ENCODE measurements at regions not wholly inside any gene's neighbourhood (a gene's known extent, or its start where the extent isn't known, plus 50 kb on each side); places are given as distances from the start of the nearest gene placed in this dataset.

DNA sequence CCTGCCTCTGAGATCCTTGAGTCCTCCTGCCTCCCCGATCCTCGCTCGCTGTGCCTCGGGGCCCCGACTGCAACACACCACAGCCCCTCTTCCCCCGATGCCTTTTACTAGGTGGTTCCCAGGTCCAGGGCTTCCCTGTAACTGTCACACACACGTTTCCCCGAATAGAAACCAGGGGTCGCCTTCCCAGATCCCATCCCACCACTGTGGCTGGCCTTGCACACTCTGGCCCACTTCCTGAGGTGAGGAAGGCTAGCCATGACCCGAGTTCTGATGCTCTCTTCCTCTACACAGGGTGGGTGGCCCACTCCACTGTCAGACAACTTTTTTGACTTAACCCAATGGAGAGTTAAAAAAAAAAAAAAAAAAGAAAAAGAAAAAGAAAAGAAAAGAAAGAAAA lies 139.6 kb upstream of the ASB18 start:
- no peak overlapping the region for H3K9ac ChIP-seq (ENCODE audit: low read length in 5 of 5)
- H3K4me3 ChIP-seq (ENCODE audit: low read depth in 1 of 5, low read length in 5 of 5): no peak overlapping the region
- H3K36me3 ChIP-seq (ENCODE audit: control insufficient read depth in 5 of 5, insufficient read depth in 5 of 5, low read length in 5 of 5): no peaks in the 10 kb centered on the region
- H3K27me3 ChIP-seq (ENCODE audit: control insufficient read depth in 5 of 5, insufficient read depth in 4 of 5, low read length in 5 of 5): peaks cover 4 to 11% (median 5%) of the 10 kb centered on the region in 5 donors
- H3K9me3 ChIP-seq (ENCODE audit: control insufficient read depth in 5 of 5, low read length in 5 of 5): peaks cover 0 to 8% (median 4%) of the 10 kb centered on the region in 5 donors
- H3K4me1 ChIP-seq (ENCODE audit: control insufficient read depth in 5 of 5, insufficient read depth in 5 of 5, low read length in 5 of 5): no peaks in the 10 kb centered on the region
- H3K27ac ChIP-seq (ENCODE audit: low read depth, low read length): no peak overlapping the region

DNA sequence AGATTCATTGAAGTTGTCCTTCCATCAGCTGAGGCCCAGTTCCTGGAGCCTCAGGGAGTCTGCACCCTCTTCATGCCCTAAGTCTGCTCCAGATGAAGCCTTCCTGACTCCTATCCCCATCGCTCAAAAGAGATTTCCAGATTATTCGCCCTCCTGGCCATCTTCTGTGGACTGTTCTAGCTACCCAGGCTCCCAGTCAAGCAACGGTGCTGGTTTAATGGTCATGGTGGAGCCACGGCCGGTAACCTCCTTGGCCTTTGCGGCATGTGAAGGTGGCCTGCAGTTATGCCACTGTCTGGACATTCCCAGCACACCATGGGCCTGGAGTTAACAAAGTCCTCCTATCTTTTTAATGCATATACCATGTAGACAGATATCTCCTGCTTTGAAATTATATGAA lies 140.1 kb upstream of the ASB18 start:
- Histone ChIP-seq H3K27ac (ENCODE audit: low read depth, low read length) (no peak overlapping the region), H3K36me3 (ENCODE audit: control insufficient read depth in 5 of 5, insufficient read depth in 5 of 5, low read length in 5 of 5) (no peaks in the 10 kb centered on the region), H3K9ac (ENCODE audit: low read length in 5 of 5) (no peak overlapping the region), H3K4me3 (ENCODE audit: low read depth in 1 of 5, low read length in 5 of 5) (no peak overlapping the region), H3K27me3 (ENCODE audit: control insufficient read depth in 5 of 5, insufficient read depth in 4 of 5, low read length in 5 of 5) (peaks cover 4 to 11% (median 5%) of the 10 kb centered on the region in 5 donors), H3K9me3 (ENCODE audit: control insufficient read depth in 5 of 5, low read length in 5 of 5) (peaks cover 0 to 12% (median 9%) of the 10 kb centered on the region in 5 donors), H3K4me1 (ENCODE audit: control insufficient read depth in 5 of 5, insufficient read depth in 5 of 5, low read length in 5 of 5) (no peaks in the 10 kb centered on the region)

DNA sequence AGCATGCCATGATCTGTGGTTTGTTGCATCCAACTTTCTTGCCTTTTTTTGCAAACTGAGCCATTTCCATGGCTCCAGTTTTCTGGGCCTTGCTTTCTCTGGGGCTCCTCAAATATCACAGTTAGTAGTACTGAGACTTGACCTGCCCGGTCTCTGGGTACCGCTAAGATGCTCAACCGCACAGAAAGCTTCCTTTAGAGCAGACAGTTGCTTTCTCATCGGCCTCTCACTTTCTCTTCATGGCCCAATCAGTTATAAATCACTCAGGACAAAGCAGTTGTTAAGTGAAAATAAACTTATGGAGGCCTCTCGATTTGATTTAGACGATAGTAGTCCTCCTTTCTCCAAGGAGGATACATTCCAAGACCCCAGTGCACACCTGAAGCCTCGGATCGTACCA lies 141.2 kb upstream of the ASB18 start:
- Histone ChIP-seq H3K4me1 (ENCODE audit: control insufficient read depth in 5 of 5, insufficient read depth in 5 of 5, low read length in 5 of 5) (no peaks in the 10 kb centered on the region), H3K9me3 (ENCODE audit: control insufficient read depth in 5 of 5, low read length in 5 of 5) (peaks cover 0 to 12% (median 9%) of the 10 kb centered on the region in 5 donors), H3K27me3 (ENCODE audit: control insufficient read depth in 5 of 5, insufficient read depth in 4 of 5, low read length in 5 of 5) (peaks cover 4 to 11% (median 5%) of the 10 kb centered on the region in 5 donors), H3K4me3 (ENCODE audit: low read depth in 1 of 5, low read length in 5 of 5) (no peak overlapping the region), H3K36me3 (ENCODE audit: control insufficient read depth in 5 of 5, insufficient read depth in 5 of 5, low read length in 5 of 5) (no peaks in the 10 kb centered on the region), H3K9ac (ENCODE audit: low read length in 5 of 5) (no peak overlapping the region), H3K27ac (ENCODE audit: low read depth, low read length) (no peak overlapping the region)

DNA sequence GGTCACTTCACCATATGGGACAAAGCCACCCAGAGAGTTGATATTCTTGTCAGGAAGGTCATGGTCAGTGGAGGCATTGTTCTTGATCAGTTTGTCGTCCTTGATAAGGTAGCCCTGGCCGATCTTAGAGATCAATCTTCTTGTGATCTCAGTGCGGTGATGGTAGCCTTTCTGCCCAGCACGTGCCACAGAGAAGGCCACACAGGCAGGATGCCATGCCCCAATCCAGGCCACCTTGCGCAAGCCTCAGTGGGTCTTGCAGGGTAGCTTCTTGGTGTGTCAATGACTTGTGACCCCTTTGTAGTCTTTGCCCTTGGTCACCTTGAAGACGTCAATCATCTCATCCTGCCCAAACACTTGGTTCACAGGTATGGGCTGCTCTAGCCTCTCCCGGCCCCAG lies 143.9 kb upstream of the ASB18 start:
- H3K4me3 ChIP-seq (ENCODE audit: low read depth in 1 of 5, low read length in 5 of 5): no peak overlapping the region
- peaks cover 0 to 12% (median 9%) of the 10 kb centered on the region in 5 donors for H3K9me3 ChIP-seq (ENCODE audit: control insufficient read depth in 5 of 5, low read length in 5 of 5)
- H3K27ac ChIP-seq (ENCODE audit: low read depth, low read length): no peak overlapping the region
- H3K4me1 ChIP-seq (ENCODE audit: control insufficient read depth in 5 of 5, insufficient read depth in 5 of 5, low read length in 5 of 5): no peaks in the 10 kb centered on the region
- H3K27me3 ChIP-seq (ENCODE audit: control insufficient read depth in 5 of 5, insufficient read depth in 4 of 5, low read length in 5 of 5): peaks cover 0 to 5% (median 3%) of the 10 kb centered on the region in 5 donors
- H3K36me3 ChIP-seq (ENCODE audit: control insufficient read depth in 5 of 5, insufficient read depth in 5 of 5, low read length in 5 of 5): no peaks in the 10 kb centered on the region
- H3K9ac ChIP-seq (ENCODE audit: low read length in 5 of 5): no peak overlapping the region

DNA sequence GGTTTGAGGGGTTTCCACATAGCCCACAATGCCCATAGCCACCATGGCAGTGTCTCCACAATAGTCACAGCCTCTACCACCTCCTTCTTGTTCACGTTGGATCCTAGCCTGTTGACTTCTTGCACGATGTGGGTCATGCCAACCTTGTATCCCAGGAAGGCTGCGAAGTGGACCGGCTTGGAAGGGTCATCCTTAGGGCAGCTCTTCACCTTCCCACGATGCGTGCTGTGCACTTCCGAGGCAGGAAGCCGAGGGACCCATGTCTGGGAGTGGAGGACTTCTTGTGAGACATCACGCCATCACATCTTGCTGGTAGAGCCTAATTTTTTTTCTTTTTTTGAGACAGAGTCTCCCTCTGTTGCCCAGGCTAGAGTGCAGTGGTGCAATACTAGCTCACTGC lies 144.6 kb upstream of the ASB18 start:
- H3K4me3 ChIP-seq (ENCODE audit: low read depth in 1 of 5, low read length in 5 of 5): no peak overlapping the region
- no peaks in the 10 kb centered on the region for H3K36me3 ChIP-seq (ENCODE audit: control insufficient read depth in 5 of 5, insufficient read depth in 5 of 5, low read length in 5 of 5)
- H3K9ac ChIP-seq (ENCODE audit: low read length in 5 of 5): no peak overlapping the region
- peaks cover 0 to 12% (median 9%) of the 10 kb centered on the region in 5 donors for H3K9me3 ChIP-seq (ENCODE audit: control insufficient read depth in 5 of 5, low read length in 5 of 5)
- H3K27ac ChIP-seq (ENCODE audit: low read depth, low read length): no peak overlapping the region
- H3K27me3 ChIP-seq (ENCODE audit: control insufficient read depth in 5 of 5, insufficient read depth in 4 of 5, low read length in 5 of 5): peaks cover 0 to 3% (median 0%) of the 10 kb centered on the region in 5 donors
- no peaks in the 10 kb centered on the region for H3K4me1 ChIP-seq (ENCODE audit: control insufficient read depth in 5 of 5, insufficient read depth in 5 of 5, low read length in 5 of 5)

DNA sequence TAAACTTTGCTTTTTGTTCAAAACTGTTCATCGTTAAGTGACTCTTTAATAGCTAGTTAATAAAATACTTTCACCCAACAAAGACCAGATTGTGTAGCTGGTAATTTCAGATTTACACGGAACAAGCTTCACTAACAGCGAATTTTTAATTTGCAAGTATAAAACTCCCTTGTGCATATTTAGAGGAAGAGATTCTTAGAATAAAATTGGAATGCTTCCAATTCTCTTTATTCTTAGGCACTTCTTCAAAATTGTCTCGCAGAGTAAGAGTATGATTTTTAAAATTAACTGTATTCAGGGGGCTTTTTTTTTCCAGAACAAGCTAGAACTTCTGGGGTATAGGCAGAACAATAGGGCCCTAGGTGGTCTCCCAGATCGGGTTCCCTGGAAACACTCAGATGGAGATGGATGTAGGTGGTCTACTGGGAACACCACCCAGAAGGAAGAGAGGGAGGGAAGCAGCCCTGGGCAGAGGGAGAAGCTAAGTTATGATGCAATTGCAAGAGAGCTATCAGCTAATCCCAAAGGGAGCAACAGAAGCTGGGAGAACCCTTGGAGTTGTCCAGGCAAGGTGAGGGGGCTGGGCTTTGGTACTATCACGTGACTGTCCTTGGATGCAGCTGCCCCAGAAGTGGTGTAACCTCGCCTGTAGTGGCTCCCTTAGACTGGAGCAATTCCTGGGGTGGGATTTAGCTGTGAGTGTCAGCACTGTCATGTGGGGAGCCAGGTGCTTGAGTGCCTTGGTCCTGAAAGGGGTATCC lies 151.7 kb upstream of the ASB18 start:
- Histone ChIP-seq H3K27ac (ENCODE audit: low read depth, low read length) (no peak overlapping the region), H3K27me3 (ENCODE audit: control insufficient read depth in 5 of 5, insufficient read depth in 4 of 5, low read length in 5 of 5) (peaks cover 0 to 4% (median 0%) of the 10 kb centered on the region in 5 donors), H3K36me3 (ENCODE audit: control insufficient read depth in 5 of 5, insufficient read depth in 5 of 5, low read length in 5 of 5) (no peaks in the 10 kb centered on the region), H3K9ac (ENCODE audit: low read length in 5 of 5) (no peak overlapping the region), H3K9me3 (ENCODE audit: control insufficient read depth in 5 of 5, low read length in 5 of 5) (peaks cover 0 to 3% (median 0%) of the 10 kb centered on the region in 5 donors), H3K4me3 (ENCODE audit: low read depth in 1 of 5, low read length in 5 of 5) (no peak overlapping the region), H3K4me1 (ENCODE audit: control insufficient read depth in 5 of 5, insufficient read depth in 5 of 5, low read length in 5 of 5) (no peaks in the 10 kb centered on the region)

DNA sequence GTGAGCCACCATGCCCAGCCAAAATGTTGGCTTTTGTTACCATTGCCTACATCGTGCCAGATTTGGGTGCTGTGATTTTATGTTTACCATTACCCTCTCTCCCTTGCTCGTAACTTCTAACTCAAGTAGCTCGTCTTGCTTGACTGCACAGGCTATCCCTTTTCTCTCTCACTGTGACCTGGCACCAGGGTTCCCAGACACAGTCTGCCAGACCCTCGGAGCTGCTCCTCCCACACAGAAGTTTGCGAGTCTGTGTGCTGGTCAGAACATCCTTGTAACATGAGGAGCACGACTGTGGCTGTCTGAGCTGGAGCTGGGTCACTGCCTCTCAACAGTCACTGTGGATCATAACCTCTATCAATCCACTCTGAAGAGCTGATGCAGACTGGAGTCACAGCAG lies 152.5 kb upstream of the ACKR3 start:
- Histone ChIP-seq H3K9me3 (ENCODE audit: control insufficient read depth in 5 of 5, low read length in 5 of 5) (peaks cover 0 to 3% (median 0%) of the 10 kb centered on the region in 5 donors), H3K27ac (ENCODE audit: low read depth, low read length) (no peak overlapping the region), H3K4me1 (ENCODE audit: control insufficient read depth in 5 of 5, insufficient read depth in 5 of 5, low read length in 5 of 5) (no peaks in the 10 kb centered on the region), H3K27me3 (ENCODE audit: control insufficient read depth in 5 of 5, insufficient read depth in 4 of 5, low read length in 5 of 5) (peaks cover 0 to 4% (median 0%) of the 10 kb centered on the region in 5 donors), H3K4me3 (ENCODE audit: low read depth in 1 of 5, low read length in 5 of 5) (no peak overlapping the region), H3K36me3 (ENCODE audit: control insufficient read depth in 5 of 5, insufficient read depth in 5 of 5, low read length in 5 of 5) (no peaks in the 10 kb centered on the region), H3K9ac (ENCODE audit: low read length in 5 of 5) (no peak overlapping the region)

DNA sequence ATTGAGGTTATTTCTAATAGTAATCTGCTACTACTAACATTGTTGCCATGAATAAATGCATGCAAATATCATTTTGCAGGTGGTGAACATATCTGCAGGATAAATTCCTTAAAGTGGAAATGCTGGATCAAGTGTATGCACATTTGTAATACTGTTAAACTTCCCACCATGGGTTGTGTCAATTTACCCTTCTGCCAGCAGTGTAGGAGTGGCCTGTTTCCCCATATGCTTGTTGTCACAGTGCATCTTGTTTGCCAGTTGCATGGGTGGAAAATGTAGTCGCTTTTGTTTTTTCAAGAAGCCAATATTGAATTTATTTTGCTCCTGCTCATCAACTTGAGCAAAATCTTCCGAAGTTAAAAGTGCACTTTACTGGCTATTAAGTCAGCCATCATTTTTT lies 139.0 kb upstream of the ACKR3 start:
- Histone ChIP-seq H3K4me3 (ENCODE audit: low read depth in 1 of 5, low read length in 5 of 5) (no peak overlapping the region), H3K9ac (ENCODE audit: low read length in 5 of 5) (no peak overlapping the region), H3K27ac (ENCODE audit: low read depth, low read length) (no peak overlapping the region), H3K4me1 (ENCODE audit: control insufficient read depth in 5 of 5, insufficient read depth in 5 of 5, low read length in 5 of 5) (no peaks in the 10 kb centered on the region), H3K9me3 (ENCODE audit: control insufficient read depth in 5 of 5, low read length in 5 of 5) (peaks cover 0 to 5% (median 0%) of the 10 kb centered on the region in 5 donors), H3K27me3 (ENCODE audit: control insufficient read depth in 5 of 5, insufficient read depth in 4 of 5, low read length in 5 of 5) (peaks cover 0 to 3% (median 0%) of the 10 kb centered on the region in 5 donors), H3K36me3 (ENCODE audit: control insufficient read depth in 5 of 5, insufficient read depth in 5 of 5, low read length in 5 of 5) (no peaks in the 10 kb centered on the region)

DNA sequence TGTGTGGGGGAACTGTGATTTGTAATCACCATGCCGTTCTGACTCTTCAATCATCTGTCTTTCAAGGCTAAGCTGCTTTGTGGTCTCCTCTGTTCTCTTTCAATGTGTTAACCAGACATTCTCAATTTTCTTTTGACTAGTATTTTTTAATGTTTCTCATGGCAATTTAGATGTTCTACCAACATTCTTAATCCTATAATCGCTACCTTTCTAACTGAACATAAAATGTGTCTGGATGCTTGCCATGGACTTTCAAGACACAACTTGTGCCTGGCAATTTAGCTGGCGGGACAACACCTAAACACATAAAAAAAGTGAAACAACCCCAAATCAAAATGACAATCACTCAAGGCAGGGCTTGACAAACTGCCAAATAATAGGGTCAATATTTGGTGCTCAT lies 135.0 kb upstream of the ACKR3 start:
- Histone ChIP-seq H3K4me1 (ENCODE audit: control insufficient read depth in 5 of 5, insufficient read depth in 5 of 5, low read length in 5 of 5) (no peaks in the 10 kb centered on the region), H3K27ac (ENCODE audit: low read depth, low read length) (no peak overlapping the region), H3K9me3 (ENCODE audit: control insufficient read depth in 5 of 5, low read length in 5 of 5) (no peaks in the 10 kb centered on the region)

DNA sequence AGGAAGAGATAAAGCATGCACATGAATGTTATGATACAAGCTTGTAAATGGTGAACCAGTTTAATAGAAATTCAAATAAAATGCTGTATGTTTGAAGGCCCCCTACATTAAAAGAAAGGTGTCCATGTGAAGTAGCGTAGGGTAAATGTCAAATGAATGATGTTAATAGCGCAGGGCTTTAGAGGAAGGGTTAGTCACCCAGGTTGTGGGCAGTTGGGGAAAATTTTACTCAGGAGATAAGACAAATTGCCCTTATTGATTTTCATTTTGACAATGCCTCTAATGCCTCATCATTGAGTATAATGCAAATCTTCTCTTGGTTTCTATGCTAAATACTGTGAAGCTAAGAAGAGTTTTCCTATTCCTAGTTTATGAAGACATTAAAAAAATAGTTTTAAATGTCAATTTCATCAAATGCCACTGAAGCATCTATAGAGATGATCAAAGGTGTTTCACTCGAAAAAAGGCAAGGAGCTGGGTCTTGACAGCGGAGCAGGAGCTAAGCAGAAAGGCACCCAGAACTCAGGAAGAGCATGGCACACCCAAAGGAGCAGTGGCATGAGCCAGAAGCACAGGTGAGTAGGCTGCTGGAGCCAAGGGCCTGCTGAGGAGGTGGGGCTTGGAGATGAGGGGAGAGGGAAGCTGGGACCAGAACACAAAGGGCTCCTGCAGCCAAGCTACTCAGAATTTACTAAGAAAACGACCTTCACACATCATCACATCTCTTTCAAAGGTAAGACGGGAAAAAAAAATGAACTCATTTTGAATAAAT lies 129.3 kb upstream of the ACKR3 start:
- Histone ChIP-seq H3K4me3 (ENCODE audit: low read depth in 1 of 5, low read length in 5 of 5) (no peak overlapping the region), H3K27me3 (ENCODE audit: control insufficient read depth in 5 of 5, insufficient read depth in 4 of 5, low read length in 5 of 5) (no peaks in the 10 kb centered on the region), H3K9me3 (ENCODE audit: control insufficient read depth in 5 of 5, low read length in 5 of 5) (peaks cover 0 to 8% (median 5%) of the 10 kb centered on the region in 5 donors), H3K27ac (ENCODE audit: low read depth, low read length) (no peak overlapping the region), H3K36me3 (ENCODE audit: control insufficient read depth in 5 of 5, insufficient read depth in 5 of 5, low read length in 5 of 5) (no peaks in the 10 kb centered on the region), H3K4me1 (ENCODE audit: control insufficient read depth in 5 of 5, insufficient read depth in 5 of 5, low read length in 5 of 5) (no peaks in the 10 kb centered on the region), H3K9ac (ENCODE audit: low read length in 5 of 5) (no peak overlapping the region)

More for the DNA sequence above, 135.0 kb upstream of the ACKR3 start:
- Histone ChIP-seq H3K9ac (ENCODE audit: low read length in 5 of 5) (no peak overlapping the region), H3K36me3 (ENCODE audit: control insufficient read depth in 5 of 5, insufficient read depth in 5 of 5, low read length in 5 of 5) (no peaks in the 10 kb centered on the region), H3K27me3 (ENCODE audit: control insufficient read depth in 5 of 5, insufficient read depth in 4 of 5, low read length in 5 of 5) (no peaks in the 10 kb centered on the region), H3K4me3 (ENCODE audit: low read depth in 1 of 5, low read length in 5 of 5) (no peak overlapping the region)
